ENCODE measurements at regions not wholly inside any gene's neighbourhood (a gene's known extent, or its start where the extent isn't known, plus 50 kb on each side); places are given as distances from the start of the nearest gene placed in this dataset.

DNA sequence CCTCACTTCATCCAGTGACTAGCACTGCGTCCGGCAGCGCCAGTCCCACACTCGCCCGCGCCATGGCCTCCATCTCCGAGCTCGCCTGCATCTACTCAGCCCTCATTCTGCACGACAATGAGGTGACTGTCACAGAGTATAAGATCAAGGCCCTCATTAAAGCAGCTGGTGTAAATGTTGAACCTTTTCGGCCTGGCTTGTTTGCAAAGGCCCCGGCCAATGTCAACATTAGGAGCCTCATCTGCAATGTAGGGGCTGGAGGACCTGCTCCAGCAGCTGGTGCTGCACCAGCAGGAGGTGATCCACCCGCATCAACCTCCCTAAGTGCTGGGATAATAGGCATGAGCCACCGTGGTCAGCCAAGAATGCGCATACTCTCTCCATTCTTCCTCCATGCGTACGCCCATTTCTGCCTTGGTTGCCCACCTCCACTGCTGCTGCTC lies 59.9 kb downstream of the IRF2BPL start:
- DNase-seq (no peak), ATAC-seq (ENCODE audit: low read depth) (no peak)
- Histone ChIP-seq H3K9ac (ENCODE audit: low read length) (no peak overlapping the region), H4K20me1 (ENCODE audit: control insufficient read depth, insufficient read depth, low read length, poor library complexity, severe bottlenecking) (no peaks in the 10 kb centered on the region), H3K4me2 (replicated peaks; ENCODE audit: low read depth, low read length, poor library complexity, severe bottlenecking) (no peak overlapping the region), H3K9me3 (ENCODE audit: control extremely low read depth in 1 of 3, control insufficient read depth in 2 of 3, insufficient read depth in 1 of 3, low read length in 2 of 3) (no peaks in the 10 kb centered on the region), H3K27ac (ENCODE audit: low read length in 2 of 2) (no peak overlapping the region), H2AFZ (ENCODE audit: insufficient read depth, low read depth, low read length, poor library complexity, severe bottlenecking) (no peak overlapping the region), H3K27me3 (replicated peaks in 1 of 4; ENCODE audit: control extremely low read depth in 1 of 4, control insufficient read depth in 3 of 4, insufficient read depth in 4 of 4, low read length in 3 of 4) (no peaks in the 10 kb centered on the region), H3K4me1 (ENCODE audit: control insufficient read depth in 2 of 2, insufficient read depth in 2 of 2, low read length in 2 of 2) (peaks cover 6 to 14% of the 10 kb centered on the region in 2 donors), H3K79me2 (ENCODE audit: control insufficient read depth, insufficient read depth, low read length) (no peaks in the 10 kb centered on the region), H3K4me3 (ENCODE audit: control extremely low read depth in 1 of 5, extremely low read depth in 1 of 5, insufficient read depth in 1 of 5, low read depth in 2 of 5, low read length in 4 of 5) (no peak overlapping the region), H3K36me3 (replicated peaks in 1 of 2; ENCODE audit: control extremely low read depth in 1 of 2, control insufficient read depth in 1 of 2, extremely low read depth in 1 of 2, insufficient read depth in 2 of 2, low read length in 1 of 2) (no peaks in the 10 kb centered on the region)
- ChIA-PET CTCF (interaction anchor here (1.2 to 1.4 kb wide), 3 partner anchors 10 to 102 kb away, joined by 3 to 5 read pairs (median 4); no protein-coding TSS in a partner anchor), POLR2A (no interaction called here)
- 100% methylated on average over 11 of the region's 16 CpGs for WGBS (ENCODE audit: insufficient coverage)
- intact Hi-C loops (cut with micrococcal nuclease), result no loop called here
- Mint-ChIP-seq H3K27ac (no peak overlapping the region), H3K27me3 (no peaks in the 10 kb centered on the region), H3K4me1 (peaks cover 14% of the 10 kb centered on the region), H3K9me3 (ENCODE audit: insufficient read depth) (no peaks in the 10 kb centered on the region), H3K4me3 (no peak overlapping the region)
- no peak for TF ChIP-seq EZH2 (IDR thresholded peaks at IDR 0.05; ENCODE audit: borderline replicate concordance, insufficient read depth, low read depth, low read length, poor library complexity, severe bottlenecking)
- TF ChIP-seq, protein P1, sequence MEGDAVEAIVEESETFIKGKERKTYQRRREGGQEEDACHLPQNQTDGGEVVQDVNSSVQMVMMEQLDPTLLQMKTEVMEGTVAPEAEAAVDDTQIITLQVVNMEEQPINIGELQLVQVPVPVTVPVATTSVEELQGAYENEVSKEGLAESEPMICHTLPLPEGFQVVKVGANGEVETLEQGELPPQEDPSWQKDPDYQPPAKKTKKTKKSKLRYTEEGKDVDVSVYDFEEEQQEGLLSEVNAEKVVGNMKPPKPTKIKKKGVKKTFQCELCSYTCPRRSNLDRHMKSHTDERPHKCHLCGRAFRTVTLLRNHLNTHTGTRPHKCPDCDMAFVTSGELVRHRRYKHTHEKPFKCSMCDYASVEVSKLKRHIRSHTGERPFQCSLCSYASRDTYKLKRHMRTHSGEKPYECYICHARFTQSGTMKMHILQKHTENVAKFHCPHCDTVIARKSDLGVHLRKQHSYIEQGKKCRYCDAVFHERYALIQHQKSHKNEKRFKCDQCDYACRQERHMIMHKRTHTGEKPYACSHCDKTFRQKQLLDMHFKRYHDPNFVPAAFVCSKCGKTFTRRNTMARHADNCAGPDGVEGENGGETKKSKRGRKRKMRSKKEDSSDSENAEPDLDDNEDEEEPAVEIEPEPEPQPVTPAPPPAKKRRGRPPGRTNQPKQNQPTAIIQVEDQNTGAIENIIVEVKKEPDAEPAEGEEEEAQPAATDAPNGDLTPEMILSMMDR (IDR thresholded peaks at IDR 0.05), result no peak

- peaks cover 14 to 23% of the 10 kb centered on the region in 2 donors for H3K4me1 ChIP-seq (ENCODE audit: control insufficient read depth in 2 of 2, insufficient read depth in 2 of 2, low read length in 2 of 2)
- no peaks in the 10 kb centered on the region for H3K79me2 ChIP-seq (ENCODE audit: control insufficient read depth, insufficient read depth, low read length)
- Mint-ChIP-seq H3K9me3 (ENCODE audit: insufficient read depth) (no peaks in the 10 kb centered on the region), H3K4me1 (peaks cover 22% of the 10 kb centered on the region), H3K27me3 (no peaks in the 10 kb centered on the region), H3K27ac (peak overlapping the region; percentile 4), H3K4me3 (no peak overlapping the region)
- TF ChIP-seq, protein P1 (IDR thresholded peaks at IDR 0.05), result no peak
- TF ChIP-seq EZH2 (IDR thresholded peaks at IDR 0.05; ENCODE audit: borderline replicate concordance, insufficient read depth, low read depth, low read length, poor library complexity, severe bottlenecking), result no peak
- POLR2A ChIA-PET, result interaction anchor here (0.7 kb wide), 1 partner anchor 50 kb away, joined by 3 read pairs; no protein-coding TSS in a partner anchor
- H2AFZ ChIP-seq (ENCODE audit: insufficient read depth, low read depth, low read length, poor library complexity, severe bottlenecking), result no peak overlapping the region
- 98% methylated on average over 6 of the region's 7 CpGs for WGBS (ENCODE audit: insufficient coverage)
- H3K4me3 ChIP-seq (ENCODE audit: control extremely low read depth in 1 of 5, extremely low read depth in 1 of 5, insufficient read depth in 1 of 5, low read depth in 2 of 5, low read length in 4 of 5), result no peak overlapping the region
- intact Hi-C loops (cut with micrococcal nuclease), result no loop called here
- DNase-seq (no peak), ATAC-seq (ENCODE audit: low read depth) (no peak)
- no peaks in the 10 kb centered on the region for H3K9me3 ChIP-seq (ENCODE audit: control extremely low read depth in 1 of 3, control insufficient read depth in 2 of 3, insufficient read depth in 1 of 3, low read length in 2 of 3)
- no peak overlapping the region for H3K4me2 ChIP-seq (replicated peaks; ENCODE audit: low read depth, low read length, poor library complexity, severe bottlenecking)
- no peak overlapping the region for H3K27ac ChIP-seq (ENCODE audit: low read length in 2 of 2)
- CTCF ChIA-PET, result interaction anchor here (1.2 to 1.4 kb wide), 3 partner anchors 10 to 102 kb away, joined by 3 to 5 read pairs (median 4); no protein-coding TSS in a partner anchor
- no peak overlapping the region for H3K9ac ChIP-seq (ENCODE audit: low read length)
- H3K36me3 ChIP-seq (replicated peaks in 1 of 2; ENCODE audit: control extremely low read depth in 1 of 2, control insufficient read depth in 1 of 2, extremely low read depth in 1 of 2, insufficient read depth in 2 of 2, low read length in 1 of 2), result no peaks in the 10 kb centered on the region
- H4K20me1 ChIP-seq (ENCODE audit: control insufficient read depth, insufficient read depth, low read length, poor library complexity, severe bottlenecking), result no peaks in the 10 kb centered on the region
- H3K27me3 ChIP-seq (replicated peaks in 1 of 4; ENCODE audit: control extremely low read depth in 1 of 4, control insufficient read depth in 3 of 4, insufficient read depth in 4 of 4, low read length in 3 of 4), result no peaks in the 10 kb centered on the region
Measured at GRCh38 chr14:76967788-76968187, 60.7 kb downstream of the IRF2BPL start.
